Tibial artery (tissue), 4 donors: ENCODE measurements at regions not wholly inside any gene's neighbourhood (a gene's known extent, or its start where the extent isn't known, plus 50 kb on each side); places are given as distances from the start of the nearest gene placed in this dataset.
"Not testable (repeated sequence)": the region's sequence is repeated elsewhere in the genome, so short reads cannot be mapped to it uniquely, and the experiment has no call there.

Experiments used
- DNase-seq, 2 donors: peaks; one replicate each; pipeline ENCODE4 v3.0.0-alpha.2; 2019
- H3K27ac ChIP-seq, 2 donors: fragments of 200-600 bp; sonication (generic) in 1 of 2; 1 replicate in 1 of 2; 2 replicates in 1 of 2; pipeline ENCODE4 v1.5.1; 2018 to 2019; ENCODE audit warnings: mild to moderate bottlenecking in 1 of 2
- H3K27me3 ChIP-seq, 2 donors: fragments of 200-600 bp; sonication (generic) in 1 of 2; one replicate each; pipeline versions ENCODE4 v1.5.1 to v1.6.0; 2016 to 2019
- H3K36me3 ChIP-seq, 3 donors: fragments of 200-600 bp; sonication (generic) in 2 of 3; one replicate each; pipeline ENCODE4 v1.5.1; 2016 to 2019; ENCODE audit warnings: mild to moderate bottlenecking in 2 of 3
- H3K4me1 ChIP-seq, 4 donors: fragments of 200-600 bp; sonication (generic) in 2 of 4; 1 replicate in 3 of 4; 2 replicates in 1 of 4; pipeline ENCODE4 v1.5.1; 2016 to 2019
- H3K4me3 ChIP-seq, 2 donors: fragments of 200-600 bp; sonication (generic) in 1 of 2; 1 replicate in 1 of 2; 2 replicates in 1 of 2; pipeline ENCODE4 v1.5.1; 2018 to 2019; ENCODE audit warnings: mild to moderate bottlenecking in 2 of 2
- H3K9me3 ChIP-seq, 3 donors: fragments of 200-600 bp; sonication (generic) in 1 of 3; one replicate each; pipeline ENCODE4 v1.5.1; 2016 to 2019
- CTCF ChIP-seq, 2 experiments: fragments of 200-600 bp in 1 of 2; fragments of 450-650 bp in 1 of 2; IDR thresholded peaks; one replicate each; pipeline ENCODE4 v1.5.1; 2017 to 2019; ENCODE audit warnings: antibody characterized with exemption in 2 of 2, mild to moderate bottlenecking in 1 of 2, moderate library complexity in 1 of 2
- intact Hi-C: fragments of 100-400 bp; cut with DNase I; formaldehyde crosslinking; loops from one replicate; pipeline ENCODE4 v1.15.0; 2023; ENCODE audit warnings: low total_unique reads

GRCh38 chr5:50898966-50899365, 232.5 kb downstream of the PARP8 start:
- intact Hi-C loops, result no loop called here
- H3K9me3 ChIP-seq, result no peaks in the 10 kb centered on the region
- TF ChIP-seq CTCF (IDR thresholded peaks at IDR 0.05), result no peak

GRCh38 chr5:50900952-50901510, 234.6 kb downstream of the PARP8 start:
- Histone ChIP-seq H3K27ac (no peak overlapping the region), H3K9me3 (no peaks in the 10 kb centered on the region), H3K36me3 (no peaks in the 10 kb centered on the region), H3K27me3 (no peaks in the 10 kb centered on the region), H3K4me1 (no peaks in the 10 kb centered on the region), H3K4me3 (no peak overlapping the region)
- intact Hi-C loops, result no loop called here
- no peak for TF ChIP-seq CTCF (IDR thresholded peaks at IDR 0.05)
- DNase-seq, result no peak

More at GRCh38 chr5:50898966-50899365, 232.5 kb downstream of the PARP8 start:
- Histone ChIP-seq H3K4me1 (no peaks in the 10 kb centered on the region), H3K36me3 (no peaks in the 10 kb centered on the region), H3K4me3 (no peak overlapping the region), H3K27me3 (no peaks in the 10 kb centered on the region), H3K27ac (no peak overlapping the region)
- no peak for DNase-seq

GRCh38 chr5:50903651-50904050, 237.2 kb downstream of the PARP8 start:
- no peaks in the 10 kb centered on the region for H3K4me1 ChIP-seq
- no peak for DNase-seq
- H3K27me3 ChIP-seq, result no peaks in the 10 kb centered on the region
- H3K36me3 ChIP-seq, result no peaks in the 10 kb centered on the region
- no peaks in the 10 kb centered on the region for H3K9me3 ChIP-seq
- intact Hi-C loops, result no loop called here
- no peak overlapping the region for H3K27ac ChIP-seq
- TF ChIP-seq CTCF (IDR thresholded peaks at IDR 0.05), result no peak
- H3K4me3 ChIP-seq, result no peak overlapping the region

GRCh38 chr5:50905996-50906570, 239.6 kb downstream of the PARP8 start:
- H3K27ac ChIP-seq, result no peak overlapping the region
- no peak overlapping the region for H3K4me3 ChIP-seq
- no peaks in the 10 kb centered on the region for H3K27me3 ChIP-seq
- intact Hi-C loops, result no loop called here
- DNase-seq, result no peak
- H3K9me3 ChIP-seq, result no peaks in the 10 kb centered on the region
- H3K36me3 ChIP-seq, result no peaks in the 10 kb centered on the region
- H3K4me1 ChIP-seq, result no peaks in the 10 kb centered on the region
- TF ChIP-seq CTCF (IDR thresholded peaks at IDR 0.05), result no peak

GRCh38 chr5:50920160-50920559, 253.7 kb downstream of the PARP8 start:
- intact Hi-C loops, H3K27ac ChIP-seq, H3K4me3 ChIP-seq, H3K4me1 ChIP-seq, H3K9me3 ChIP-seq, DNase-seq, H3K27me3 ChIP-seq, H3K36me3 ChIP-seq: not testable (repeated sequence)

- H3K27ac ChIP-seq, result no peak overlapping the region
- no peaks in the 10 kb centered on the region for H3K36me3 ChIP-seq
- H3K4me3 ChIP-seq, result no peak overlapping the region
- DNase-seq, result no peak
- intact Hi-C loops, result no loop called here
- H3K27me3 ChIP-seq, result no peaks in the 10 kb centered on the region
- peaks cover 0 to 2% (median 0%) of the 10 kb centered on the region in 3 donors for H3K9me3 ChIP-seq
- TF ChIP-seq CTCF (IDR thresholded peaks at IDR 0.05), result no peak
- peaks cover 0 to 9% (median 5%) of the 10 kb centered on the region in 4 donors for H3K4me1 ChIP-seq
These were observed 255.1 kb downstream of the PARP8 start for GRCh38 chr5:50921366-50922133.
